ENCODE measurements at regions not wholly inside any gene's neighbourhood (a gene's known extent, or its start where the extent isn't known, plus 50 kb on each side); places are given as distances from the start of the nearest gene placed in this dataset.

- DNase-seq (ENCODE audit: insufficient read length, low spot score, missing footprints), result no peak
- Histone ChIP-seq H3K4me3 (ENCODE audit: insufficient read depth, low read length) (no peak overlapping the region), H3K9me3 (ENCODE audit: low read depth, low read length) (no peaks in the 10 kb centered on the region), H3K27me3 (ENCODE audit: insufficient read depth, low read length) (no peaks in the 10 kb centered on the region), H3K79me2 (ENCODE audit: insufficient read depth, low read length) (no peaks in the 10 kb centered on the region), H3K27ac (ENCODE audit: low read depth, low read length) (no peak overlapping the region), H2AFZ (ENCODE audit: low read length) (no peak overlapping the region), H4K20me1 (ENCODE audit: insufficient read depth, low read length) (no peaks in the 10 kb centered on the region), H3K4me1 (ENCODE audit: insufficient read depth, low read length) (no peaks in the 10 kb centered on the region), H3K36me3 (ENCODE audit: insufficient read depth, low read length) (no peaks in the 10 kb centered on the region), H3K4me2 (ENCODE audit: insufficient read depth, low read length) (no peak overlapping the region)
- TF ChIP-seq CTCF (IDR thresholded peaks at IDR 0.05; ENCODE audit: extremely low read depth, low read depth, low read length), result no peak
These were observed 96.3 kb downstream of the LSM5 start for GRCh38 chr7:32393861-32394260.

- H2AFZ ChIP-seq (ENCODE audit: low read length), result no peak overlapping the region
- H4K20me1 ChIP-seq (ENCODE audit: insufficient read depth, low read length), result no peaks in the 10 kb centered on the region
- no peaks in the 10 kb centered on the region for H3K9me3 ChIP-seq (ENCODE audit: low read depth, low read length)
- H3K4me1 ChIP-seq (ENCODE audit: insufficient read depth, low read length), result no peaks in the 10 kb centered on the region
- H3K4me2 ChIP-seq (ENCODE audit: insufficient read depth, low read length), result no peak overlapping the region
- H3K27me3 ChIP-seq (ENCODE audit: insufficient read depth, low read length), result peaks cover 3% of the 10 kb centered on the region
- no peak for TF ChIP-seq CTCF (IDR thresholded peaks at IDR 0.05; ENCODE audit: extremely low read depth, low read depth, low read length)
- H3K27ac ChIP-seq (ENCODE audit: low read depth, low read length), result no peak overlapping the region
- no peaks in the 10 kb centered on the region for H3K36me3 ChIP-seq (ENCODE audit: insufficient read depth, low read length)
- no peak for DNase-seq (ENCODE audit: insufficient read length, low spot score, missing footprints)
- no peak overlapping the region for H3K4me3 ChIP-seq (ENCODE audit: insufficient read depth, low read length)
- H3K79me2 ChIP-seq (ENCODE audit: insufficient read depth, low read length), result no peaks in the 10 kb centered on the region
These were observed 100.0 kb downstream of the LSM5 start for GRCh38 chr7:32390210-32390609.

- Histone ChIP-seq H3K4me1 (ENCODE audit: insufficient read depth, low read length) (no peaks in the 10 kb centered on the region), H3K36me3 (ENCODE audit: insufficient read depth, low read length) (no peaks in the 10 kb centered on the region), H3K79me2 (ENCODE audit: insufficient read depth, low read length) (no peaks in the 10 kb centered on the region), H3K27me3 (ENCODE audit: insufficient read depth, low read length) (peaks cover 3% of the 10 kb centered on the region), H2AFZ (ENCODE audit: low read length) (no peak overlapping the region), H3K4me2 (ENCODE audit: insufficient read depth, low read length) (no peak overlapping the region), H3K4me3 (ENCODE audit: insufficient read depth, low read length) (no peak overlapping the region), H3K9me3 (ENCODE audit: low read depth, low read length) (no peaks in the 10 kb centered on the region), H4K20me1 (ENCODE audit: insufficient read depth, low read length) (no peaks in the 10 kb centered on the region), H3K27ac (ENCODE audit: low read depth, low read length) (no peak overlapping the region)
- no peak for DNase-seq (ENCODE audit: insufficient read length, low spot score, missing footprints)
- no peak for TF ChIP-seq CTCF (IDR thresholded peaks at IDR 0.05; ENCODE audit: extremely low read depth, low read depth, low read length)
These were observed 104.7 kb downstream of the LSM5 start for GRCh38 chr7:32385316-32385956.

GRCh38 chr7:32381024-32381601 lies 109.1 kb downstream of the LSM5 start:
- Histone ChIP-seq H3K27me3 (ENCODE audit: insufficient read depth, low read length) (peaks cover 3% of the 10 kb centered on the region), H3K79me2 (ENCODE audit: insufficient read depth, low read length) (no peaks in the 10 kb centered on the region), H2AFZ (ENCODE audit: low read length) (no peak overlapping the region), H3K27ac (ENCODE audit: low read depth, low read length) (no peak overlapping the region), H3K9me3 (ENCODE audit: low read depth, low read length) (no peaks in the 10 kb centered on the region), H3K4me3 (ENCODE audit: insufficient read depth, low read length) (no peak overlapping the region), H3K4me2 (ENCODE audit: insufficient read depth, low read length) (no peak overlapping the region), H3K4me1 (ENCODE audit: insufficient read depth, low read length) (no peaks in the 10 kb centered on the region), H4K20me1 (ENCODE audit: insufficient read depth, low read length) (no peaks in the 10 kb centered on the region), H3K36me3 (ENCODE audit: insufficient read depth, low read length) (no peaks in the 10 kb centered on the region)
- TF ChIP-seq CTCF (IDR thresholded peaks at IDR 0.05; ENCODE audit: extremely low read depth, low read depth, low read length), result no peak
- DNase-seq (ENCODE audit: insufficient read length, low spot score, missing footprints), result peak; percentile 89

Measured in osteoblast (primary cell).